GM12892 (cell line): ENCODE measurements at regions not wholly inside any gene's neighbourhood (a gene's known extent, or its start where the extent isn't known, plus 50 kb on each side); places are given as distances from the start of the nearest gene placed in this dataset.
"Not testable (repeated sequence)": the region's sequence is repeated elsewhere in the genome, so short reads cannot be mapped to it uniquely, and the experiment has no call there.

ENCODE experiments used
- DNase-seq: peaks from one replicate; pipeline ENCODE4 v3.0.0; 2011; ENCODE audit not compliant: insufficient read length
- FAIRE-seq: peaks from 2 replicates; lab custom pipeline; 2011; peaks lifted over from hg19 to GRCh38; lab: Jason Lieb, UNC
- POLR2A ChIP-seq: IDR thresholded peaks from 2 replicates; pipeline ENCODE4 v1.6.1; 2011; ENCODE audit warnings: low read depth, low read length, control low read depth
- POLR2AphosphoS5 ChIP-seq: IDR thresholded peaks from 2 replicates; pipeline ENCODE4 v1.6.1; 2011; ENCODE audit warnings: low read depth, low read length, control low read depth
- TAF1 ChIP-seq: IDR thresholded peaks from 2 replicates; pipeline ENCODE4 v1.6.1; 2011; ENCODE audit warnings: low read depth, mild to moderate bottlenecking, control low read depth, low read length, borderline replicate concordance

GRCh38 chr15:87563869-87564268 lies 692.7 kb downstream of the NTRK3 start:
- DNase-seq = no peak
- no peak for TF ChIP-seq POLR2AphosphoS5
- FAIRE-seq = no peak

- TF ChIP-seq POLR2AphosphoS5 = no peak
- DNase-seq (no peak), FAIRE-seq (no peak)
These were observed 694.3 kb downstream of the NTRK3 start for GRCh38 chr15:87562203-87562602.

DNA sequence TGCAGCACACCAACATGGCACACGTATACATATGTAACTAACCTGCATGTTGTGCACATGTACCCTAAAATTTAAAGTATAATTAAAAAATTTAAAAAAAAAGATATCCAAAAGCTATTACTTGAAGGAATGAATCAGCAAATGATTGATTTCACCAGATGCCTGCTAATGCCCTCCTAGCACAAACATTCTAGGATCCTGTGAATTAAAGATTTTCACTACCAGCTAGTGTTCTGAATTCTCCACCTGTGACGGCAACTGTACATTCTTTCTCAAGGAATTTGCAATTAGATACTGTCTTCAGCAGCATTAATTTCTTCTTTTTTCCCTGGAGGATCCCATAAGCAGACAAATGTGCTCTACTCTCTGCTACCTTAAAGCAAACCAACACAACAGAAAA lies 694.9 kb downstream of the NTRK3 start:
- FAIRE-seq (no peak), DNase-seq (no peak)
- TF ChIP-seq POLR2A (no peak), POLR2AphosphoS5 (no peak), TAF1 (no peak)

DNA sequence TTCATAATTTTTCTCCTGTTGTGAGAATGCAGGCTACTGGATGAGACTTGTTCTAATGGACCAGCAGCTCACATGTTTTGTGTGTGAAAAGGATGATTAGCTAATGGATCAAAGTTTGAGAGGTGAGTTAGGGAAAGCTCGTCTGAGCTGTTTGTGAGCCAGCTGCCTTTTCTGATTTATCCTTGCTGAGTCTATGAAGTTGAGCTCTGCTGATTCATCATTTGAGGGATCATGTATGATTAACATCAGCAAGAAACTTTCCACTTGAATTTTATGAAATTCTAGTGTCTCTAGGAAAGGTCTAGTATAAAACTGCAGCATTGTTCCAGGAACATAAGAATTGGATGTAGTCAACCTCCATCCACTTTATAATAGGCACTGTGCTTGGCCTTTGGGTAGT lies 698.7 kb downstream of the NTRK3 start:
- FAIRE-seq = no peak
- no peak for TF ChIP-seq TAF1
- TF ChIP-seq POLR2AphosphoS5 = no peak
- no peak for TF ChIP-seq POLR2A
- DNase-seq = no peak

DNA sequence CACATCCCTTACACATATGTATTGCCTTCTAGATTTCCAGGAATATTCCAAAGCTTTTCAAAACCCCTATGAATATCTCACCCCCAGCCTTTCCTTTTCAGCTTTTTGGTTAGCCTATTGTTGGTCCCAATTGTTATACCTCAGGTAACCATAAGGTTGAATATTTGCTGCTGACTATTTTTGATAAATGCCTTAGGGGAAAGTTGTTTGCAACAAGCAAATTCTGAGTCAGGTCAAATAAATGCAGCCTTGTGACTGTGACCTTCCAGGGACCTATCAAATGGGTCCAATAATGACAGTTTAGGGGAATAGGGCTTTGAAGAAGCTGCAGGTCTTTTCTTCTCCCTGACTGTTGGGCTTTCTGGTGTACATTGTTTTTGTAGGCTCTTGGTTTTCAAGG lies 699.7 kb downstream of the NTRK3 start:
- no peak for TF ChIP-seq POLR2A
- no peak for TF ChIP-seq TAF1
- no peak for TF ChIP-seq POLR2AphosphoS5
- FAIRE-seq = no peak
- no peak for DNase-seq

DNA sequence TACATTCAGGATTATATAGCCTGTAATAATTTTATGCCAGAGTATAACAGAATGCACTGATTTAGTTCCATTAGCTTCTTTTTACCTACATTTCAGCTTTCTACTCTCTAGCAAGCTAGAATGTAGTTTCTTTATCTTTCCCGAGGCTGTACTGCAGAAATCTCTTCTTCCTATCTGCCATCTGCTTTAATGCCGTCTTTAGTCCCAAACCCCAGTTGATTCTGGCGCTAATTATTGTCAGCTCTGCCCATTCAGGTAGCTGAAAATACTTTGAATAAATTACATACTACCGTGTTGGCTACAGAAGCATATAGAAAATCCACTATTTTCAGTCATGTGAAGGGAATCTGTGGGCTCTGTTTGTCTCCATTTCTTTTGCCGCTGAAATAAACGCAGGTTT lies 706.7 kb downstream of the NTRK3 start:
- FAIRE-seq (no peak), DNase-seq (no peak)
- TF ChIP-seq POLR2A = no peak
- no peak for TF ChIP-seq POLR2AphosphoS5
- TF ChIP-seq TAF1 = no peak

GRCh38 chr15:87549296-87549695 lies 707.2 kb downstream of the NTRK3 start:
- no peak for FAIRE-seq
- no peak for TF ChIP-seq POLR2A
- no peak for TF ChIP-seq TAF1
- TF ChIP-seq POLR2AphosphoS5 = no peak
- DNase-seq = no peak

- FAIRE-seq, DNase-seq: not testable (repeated sequence)
These were observed 707.9 kb downstream of the NTRK3 start for GRCh38 chr15:87548590-87548989.

DNA sequence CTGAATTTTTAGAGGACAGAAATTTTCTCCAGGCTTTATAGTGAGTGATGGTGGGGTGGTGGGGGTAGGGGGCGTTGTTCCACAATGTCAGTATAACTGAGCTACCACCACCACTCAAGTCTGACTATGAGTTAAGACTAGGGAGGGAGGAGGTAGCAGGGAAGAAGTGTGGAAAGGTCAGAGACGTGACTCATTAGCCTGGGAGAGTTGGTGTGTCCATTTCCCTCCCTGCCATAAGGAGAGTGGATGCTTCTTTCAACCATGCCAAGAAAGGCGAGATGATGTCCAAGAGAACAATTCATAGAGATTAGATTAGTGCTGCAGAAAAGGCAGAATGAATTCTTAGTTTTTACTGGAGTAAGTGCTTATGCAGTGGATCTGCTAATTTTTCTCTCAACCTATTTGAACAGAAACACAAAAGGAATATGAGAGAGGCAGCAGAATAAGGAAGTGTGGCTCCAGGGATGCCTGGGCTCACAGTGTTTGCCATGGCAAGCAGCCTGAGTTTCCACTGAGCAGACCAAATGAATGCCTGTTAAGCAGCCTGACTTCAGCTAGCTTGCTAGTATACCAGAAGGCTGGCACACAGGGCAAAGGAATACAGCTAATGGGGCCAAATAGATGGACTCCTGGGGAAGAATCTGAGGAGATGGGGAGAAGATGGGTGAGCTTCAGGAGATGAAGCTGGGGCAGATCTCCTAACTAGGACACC lies 708.9 kb downstream of the NTRK3 start:
- FAIRE-seq (no peak), DNase-seq (no peak)
- TF ChIP-seq POLR2AphosphoS5 (no peak), POLR2A (no peak), TAF1 (no peak)

DNA sequence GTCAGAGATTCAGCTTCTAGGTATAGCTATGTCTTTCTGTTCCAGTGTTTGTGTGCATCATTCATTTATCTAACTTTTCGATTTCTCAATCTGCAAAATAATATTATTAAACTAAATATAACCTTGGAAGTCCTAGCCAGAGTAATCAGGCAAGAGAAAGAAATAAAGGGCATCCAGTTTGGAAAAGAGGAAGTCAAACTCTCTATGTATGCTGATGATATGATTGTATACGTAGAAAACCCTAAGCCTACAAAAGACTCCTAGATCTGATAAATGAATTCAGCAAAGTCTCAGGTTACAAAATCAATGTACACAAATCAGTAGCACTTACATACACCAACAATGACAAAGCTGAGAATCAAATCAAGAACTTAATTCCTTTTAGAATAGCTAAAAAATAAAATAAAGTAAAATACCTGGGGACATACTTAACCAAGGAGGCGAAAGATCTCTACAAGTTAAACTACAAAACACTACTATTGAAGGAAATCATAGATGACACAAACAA lies 718.2 kb downstream of the NTRK3 start:
- no peak for TF ChIP-seq POLR2A
- no peak for TF ChIP-seq POLR2AphosphoS5
- no peak for TF ChIP-seq TAF1
- no peak for FAIRE-seq
- no peak for DNase-seq

DNA sequence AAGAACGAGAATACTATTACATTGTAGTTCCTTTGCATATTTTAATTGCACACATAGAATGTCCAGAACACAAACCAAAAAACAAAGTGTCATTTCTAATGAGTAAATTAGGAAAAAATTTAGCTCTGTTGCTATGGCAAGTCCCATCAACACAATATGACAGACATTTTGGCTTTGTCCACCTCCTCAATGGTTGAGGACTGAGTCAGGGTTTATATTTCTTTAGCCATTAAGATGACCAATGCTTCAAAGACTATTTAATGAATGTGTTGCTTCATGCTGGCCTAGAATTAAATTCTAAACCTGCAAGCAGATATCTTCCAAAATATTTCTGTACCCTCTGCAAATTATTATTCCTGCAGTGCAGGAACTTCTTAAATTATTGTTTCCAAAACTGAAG lies 719.2 kb downstream of the NTRK3 start:
- no peak for TF ChIP-seq POLR2A
- no peak for TF ChIP-seq TAF1
- no peak for TF ChIP-seq POLR2AphosphoS5
- FAIRE-seq (no peak), DNase-seq (no peak)

- DNase-seq, FAIRE-seq: not testable (repeated sequence)
These were observed 722.9 kb downstream of the NTRK3 start for GRCh38 chr15:87533637-87534036.

- no peak for DNase-seq
- no peak for TF ChIP-seq TAF1
- no peak for TF ChIP-seq POLR2AphosphoS5
- TF ChIP-seq POLR2A = no peak
- no peak for FAIRE-seq
These were observed 727.7 kb downstream of the NTRK3 start for GRCh38 chr15:87528873-87529272.

DNA sequence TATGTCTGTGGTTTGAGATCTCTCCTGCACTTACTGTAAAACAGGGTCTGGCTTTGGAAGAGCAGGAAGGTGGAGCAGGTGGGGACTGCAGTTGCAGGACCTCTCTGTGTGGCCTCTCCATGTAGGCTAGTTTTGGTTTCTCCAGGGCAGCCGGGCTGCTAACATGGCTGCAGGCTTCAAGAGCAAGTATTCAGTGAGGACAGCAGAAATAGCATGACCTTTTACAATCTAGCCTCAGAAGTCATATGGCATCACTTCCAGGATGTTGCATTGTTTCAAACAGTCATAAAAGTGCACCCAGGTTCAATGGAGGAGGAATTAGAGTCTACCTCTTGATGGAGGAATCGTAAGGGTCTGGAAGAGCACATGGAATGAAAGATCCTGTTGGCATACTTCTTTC lies 728.7 kb downstream of the NTRK3 start:
- DNase-seq (no peak), FAIRE-seq (no peak)
- no peak for TF ChIP-seq POLR2A
- TF ChIP-seq POLR2AphosphoS5 = no peak
- no peak for TF ChIP-seq TAF1
